ENCODE measurements at regions not wholly inside any gene's neighbourhood (a gene's known extent, or its start where the extent isn't known, plus 50 kb on each side); places are given as distances from the start of the nearest gene placed in this dataset.

- TF ChIP-seq CTCF (IDR thresholded peaks at IDR 0.05), result no peak
- no peak for TF ChIP-seq POLR2A (IDR thresholded peaks at IDR 0.05)
Observed at GRCh38 chr14:40989260-40989659, 617.4 kb upstream of the LRFN5 start.
